Endothelial cell of umbilical vein (primary cell): ENCODE measurements at regions not wholly inside any gene's neighbourhood (a gene's known extent, or its start where the extent isn't known, plus 50 kb on each side); places are given as distances from the start of the nearest gene placed in this dataset.

Source experiments
- BruUV-seq: library from RNA; stranded (reverse); fragments of 400-500 nt; replicated peaks from 2 replicates; lab custom pipeline; 2021; lab: Mats Ljungman, UMichigan
- CTCF ChIA-PET: fragments of 300-600, 350-600 bp; sonication (Branson Sonifier 250); formaldehyde crosslinking; loops from one replicate; lab custom pipeline; 2021; ENCODE audit warnings: antibody characterized with exemption, inconsistent platforms; lab: Charles Lee
- POLR2A ChIA-PET: fragments of 300-600, 350-600 bp; sonication (Branson Sonifier 250); formaldehyde crosslinking; loops from one replicate; lab custom pipeline; 2021; ENCODE audit warnings: antibody characterized with exemption, inconsistent platforms; lab: Charles Lee
- DNase-seq: peaks from one replicate; pipeline ENCODE4 v3.0.0-alpha.2; 2011; ENCODE audit warnings: low read depth, low spot score
- FAIRE-seq: peaks from 2 replicates; lab custom pipeline; 2011; peaks lifted over from hg19 to GRCh38; lab: Jason Lieb, UNC
- H2AFZ ChIP-seq: 2 replicates; pipeline ENCODE4 v1.6.0; 2012; ENCODE audit warnings: low read depth, low read length, control low read depth, inconsistent platforms
- H3K27ac ChIP-seq: 2 replicates; pipeline ENCODE4 v1.5.1; 2011; ENCODE audit warnings: low read depth, mild to moderate bottlenecking, control low read depth, low read length, moderate library complexity; ENCODE audit not compliant: insufficient read depth
- H3K27me3 ChIP-seq, 2 experiments: 2 replicates each; pipeline versions ENCODE4 v1.6.0 to v1.6.1; 2011; ENCODE audit warnings: low read length in 2 of 2, mixed read lengths in 1 of 2; ENCODE audit not compliant: control insufficient read depth in 2 of 2, insufficient read depth in 2 of 2
- H3K36me3 ChIP-seq, 2 experiments: 2 replicates in 1 of 2; 3 replicates in 1 of 2; pipeline ENCODE4 v1.5.1; 2011; ENCODE audit warnings: low read length in 2 of 2, mild to moderate bottlenecking in 1 of 2, moderate library complexity in 1 of 2; ENCODE audit not compliant: control insufficient read depth in 2 of 2, insufficient read depth in 2 of 2; ENCODE audit errors: extremely low read depth in 1 of 2
- H3K4me1 ChIP-seq: 3 replicates; pipeline ENCODE4 v1.5.1; 2011; ENCODE audit warnings: mild to moderate bottlenecking, low read length; ENCODE audit not compliant: control insufficient read depth, insufficient read depth; ENCODE audit errors: extremely low read depth
- H3K4me2 ChIP-seq: 2 replicates; pipeline ENCODE4 v1.6.1; 2011; ENCODE audit warnings: low read length, control low read depth, mixed read lengths; ENCODE audit not compliant: insufficient read depth
- H3K4me3 ChIP-seq, 3 experiments: fragments of 200-600 bp in 1 of 3; sonication (generic), shearing (Covaris generic) in 1 of 3; replicated peaks in 1 of 3; 2 replicates each; pipeline ENCODE4 v1.5.1; 2011 to 2016; ENCODE audit warnings: control low read depth in 3 of 3, low read length in 3 of 3, mild to moderate bottlenecking in 2 of 3, inconsistent platforms in 1 of 3, low read depth in 1 of 3, moderate library complexity in 1 of 3; ENCODE audit not compliant: insufficient read depth in 1 of 3
- H3K79me2 ChIP-seq: 2 replicates; pipeline ENCODE4 v1.6.0; 2012; ENCODE audit warnings: low read length, inconsistent platforms; ENCODE audit not compliant: control insufficient read depth, insufficient read depth
- H3K9ac ChIP-seq: replicated peaks from 2 replicates; pipeline ENCODE3; 2011; ENCODE audit warnings: low read length, control low read depth; ENCODE audit not compliant: insufficient read depth; ENCODE audit errors: extremely low read depth
- H3K9me1 ChIP-seq: replicated peaks from 3 replicates; pipeline ENCODE4 v1.6.0; 2011; ENCODE audit warnings: mild to moderate bottlenecking, low read length; ENCODE audit not compliant: control insufficient read depth, insufficient read depth; ENCODE audit errors: extremely low read depth
- H3K9me3 ChIP-seq: replicated peaks from 2 replicates; pipeline ENCODE4 v1.5.1; 2012; ENCODE audit warnings: low read length, inconsistent platforms; ENCODE audit not compliant: control insufficient read depth, insufficient read depth
- H4K20me1 ChIP-seq: replicated peaks from 2 replicates; pipeline ENCODE3; 2011; ENCODE audit warnings: mild to moderate bottlenecking, low read length; ENCODE audit not compliant: control insufficient read depth, insufficient read depth; ENCODE audit errors: extremely low read depth
- EZH2 ChIP-seq: IDR thresholded peaks from 2 replicates; pipeline ENCODE4 v1.6.1; 2012; ENCODE audit warnings: borderline replicate concordance, low read depth, mild to moderate bottlenecking, moderate library complexity, low read length, inconsistent platforms; ENCODE audit not compliant: severe bottlenecking
- FOS ChIP-seq: IDR thresholded peaks from 2 replicates; pipeline ENCODE4 v1.6.1; 2011; ENCODE audit warnings: mild to moderate bottlenecking, low read length, moderate library complexity, borderline replicate concordance; ENCODE audit not compliant: insufficient read depth
- GATA2 ChIP-seq: IDR thresholded peaks from 2 replicates; pipeline ENCODE4 v1.7.0; 2011; ENCODE audit warnings: low read depth, mild to moderate bottlenecking, moderate library complexity, mixed read lengths, low read length; ENCODE audit not compliant: insufficient read length, insufficient read depth
- JUN ChIP-seq: IDR thresholded peaks from 2 replicates; pipeline ENCODE4 v1.6.1; 2011; ENCODE audit warnings: borderline replicate concordance, low read depth; ENCODE audit not compliant: insufficient read length, insufficient read depth
- MYC ChIP-seq: IDR thresholded peaks from one replicate; pipeline ENCODE4 v1.6.1; 2011; ENCODE audit warnings: mild to moderate bottlenecking, low read depth, low read length
- POLR2A ChIP-seq: IDR thresholded peaks from 2 replicates; pipeline ENCODE4 v1.6.1; 2012; ENCODE audit warnings: low read depth, mild to moderate bottlenecking, control low read depth, low read length
- POLR2AphosphoS5 ChIP-seq: IDR thresholded peaks from 2 replicates; pipeline ENCODE4 v1.6.1; 2012; ENCODE audit warnings: low read depth, mild to moderate bottlenecking, control low read depth, low read length, moderate library complexity; ENCODE audit not compliant: insufficient read depth
- dilution Hi-C: fragments of 300-500 bp; cut with MboI; formaldehyde crosslinking; loops from one replicate; pipeline ENCODE4 v1.15.0; 2019; ENCODE audit warnings: low sequenced_read_pairs; ENCODE audit not compliant: extremely low pct_ligation_motif_present
- intact Hi-C: fragments of 100-400 bp; cut with micrococcal nuclease; formaldehyde crosslinking; loops from one replicate; pipeline ENCODE4 v1.10.0; 2022
- TF ChIP-seq, protein P1 (sequence below), 2 donors: IDR thresholded peaks; 1 replicate in 1 of 2; 2 replicates in 1 of 2; pipeline ENCODE4 v1.5.1; 2011; ENCODE audit warnings: low read length in 2 of 2, mild to moderate bottlenecking in 2 of 2, moderate library complexity in 2 of 2, control low read depth in 1 of 2, inconsistent platforms in 1 of 2, low read depth in 1 of 2; ENCODE audit not compliant: insufficient read depth in 1 of 2; ENCODE audit errors: extremely low read depth in 1 of 2
- TF ChIP-seq, protein P2 (sequence below): IDR thresholded peaks from 2 replicates; pipeline ENCODE4 v1.6.1; 2011; ENCODE audit not compliant: insufficient read depth, insufficient read length

DNA sequence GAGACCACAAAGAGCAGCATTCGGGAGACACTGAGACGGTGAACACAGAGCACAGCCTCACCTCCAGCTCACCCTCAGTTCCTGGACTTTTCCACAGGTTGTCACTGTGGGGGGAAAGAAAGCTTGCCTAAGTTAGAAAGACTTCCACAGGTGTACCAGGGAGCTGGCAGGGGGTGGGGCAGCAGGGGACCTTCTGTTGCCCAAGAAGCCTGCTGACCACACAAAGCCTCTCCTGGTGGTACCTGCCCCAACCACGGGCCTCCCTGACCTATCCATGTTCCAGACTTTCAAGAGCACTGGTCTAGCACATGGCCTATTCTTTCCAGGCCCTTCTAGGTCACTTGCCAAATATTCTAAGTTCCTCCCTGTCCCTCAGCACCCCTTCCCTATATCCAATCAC is 550.8 kb downstream of the BNC2 start:
- no TSS peak for BruUV-seq

More for the DNA sequence above, 550.8 kb downstream of the BNC2 start:
- Histone ChIP-seq H3K9ac (no peak overlapping the region), H3K4me3 (no peak overlapping the region), H3K4me2 (no peak overlapping the region), H3K9me3 (no peaks in the 10 kb centered on the region), H3K36me3 (no peaks in the 10 kb centered on the region), H3K4me1 (peaks cover 2% of the 10 kb centered on the region), H3K27me3 (no peaks in the 10 kb centered on the region), H4K20me1 (no peaks in the 10 kb centered on the region), H3K9me1 (no peaks in the 10 kb centered on the region), H2AFZ (no peak overlapping the region), H3K27ac (no peak overlapping the region), H3K79me2 (no peaks in the 10 kb centered on the region)
- intact Hi-C loops (no loop called here), dilution Hi-C loops (no loop called here)
- DNase-seq (no peak), FAIRE-seq (no peak)
- TF ChIP-seq POLR2A, result no peak
- TF ChIP-seq, protein P1, sequence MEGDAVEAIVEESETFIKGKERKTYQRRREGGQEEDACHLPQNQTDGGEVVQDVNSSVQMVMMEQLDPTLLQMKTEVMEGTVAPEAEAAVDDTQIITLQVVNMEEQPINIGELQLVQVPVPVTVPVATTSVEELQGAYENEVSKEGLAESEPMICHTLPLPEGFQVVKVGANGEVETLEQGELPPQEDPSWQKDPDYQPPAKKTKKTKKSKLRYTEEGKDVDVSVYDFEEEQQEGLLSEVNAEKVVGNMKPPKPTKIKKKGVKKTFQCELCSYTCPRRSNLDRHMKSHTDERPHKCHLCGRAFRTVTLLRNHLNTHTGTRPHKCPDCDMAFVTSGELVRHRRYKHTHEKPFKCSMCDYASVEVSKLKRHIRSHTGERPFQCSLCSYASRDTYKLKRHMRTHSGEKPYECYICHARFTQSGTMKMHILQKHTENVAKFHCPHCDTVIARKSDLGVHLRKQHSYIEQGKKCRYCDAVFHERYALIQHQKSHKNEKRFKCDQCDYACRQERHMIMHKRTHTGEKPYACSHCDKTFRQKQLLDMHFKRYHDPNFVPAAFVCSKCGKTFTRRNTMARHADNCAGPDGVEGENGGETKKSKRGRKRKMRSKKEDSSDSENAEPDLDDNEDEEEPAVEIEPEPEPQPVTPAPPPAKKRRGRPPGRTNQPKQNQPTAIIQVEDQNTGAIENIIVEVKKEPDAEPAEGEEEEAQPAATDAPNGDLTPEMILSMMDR (IDR thresholded peaks at IDR 0.05; ENCODE audit: extremely low read depth in 1 of 2, insufficient read depth in 1 of 2, low read depth in 1 of 2, low read length in 2 of 2), result no peak
- no peak for TF ChIP-seq JUN
- no peak for TF ChIP-seq EZH2
- no peak for TF ChIP-seq GATA2
- TF ChIP-seq POLR2AphosphoS5, result no peak
- TF ChIP-seq FOS, result no peak
- no peak for TF ChIP-seq MYC
- TF ChIP-seq, protein P2, sequence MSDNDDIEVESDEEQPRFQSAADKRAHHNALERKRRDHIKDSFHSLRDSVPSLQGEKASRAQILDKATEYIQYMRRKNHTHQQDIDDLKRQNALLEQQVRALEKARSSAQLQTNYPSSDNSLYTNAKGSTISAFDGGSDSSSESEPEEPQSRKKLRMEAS, result no peak
- ChIA-PET POLR2A (no interaction called here), CTCF (interaction anchor here (1.1 to 1.5 kb wide), 2 partner anchors 10 to 12 kb away, joined by 4 to 5 read pairs; no protein-coding TSS in a partner anchor)
